UCSD-AML1 (cell line): ENCODE measurements at regions not wholly inside any gene's neighbourhood (a gene's known extent, or its start where the extent isn't known, plus 50 kb on each side); places are given as distances from the start of the nearest gene placed in this dataset.

ENCODE experiments used
- DNase-seq: peaks from one replicate; lab custom pipeline; 2025; ENCODE audit not compliant: unreplicated experiment; lab: John Stamatoyannopoulos, UW

- no peak for DNase-seq
Observed at GRCh38 chr2:198374375-198375082, 570.1 kb downstream of the PLCL1 start.

DNA sequence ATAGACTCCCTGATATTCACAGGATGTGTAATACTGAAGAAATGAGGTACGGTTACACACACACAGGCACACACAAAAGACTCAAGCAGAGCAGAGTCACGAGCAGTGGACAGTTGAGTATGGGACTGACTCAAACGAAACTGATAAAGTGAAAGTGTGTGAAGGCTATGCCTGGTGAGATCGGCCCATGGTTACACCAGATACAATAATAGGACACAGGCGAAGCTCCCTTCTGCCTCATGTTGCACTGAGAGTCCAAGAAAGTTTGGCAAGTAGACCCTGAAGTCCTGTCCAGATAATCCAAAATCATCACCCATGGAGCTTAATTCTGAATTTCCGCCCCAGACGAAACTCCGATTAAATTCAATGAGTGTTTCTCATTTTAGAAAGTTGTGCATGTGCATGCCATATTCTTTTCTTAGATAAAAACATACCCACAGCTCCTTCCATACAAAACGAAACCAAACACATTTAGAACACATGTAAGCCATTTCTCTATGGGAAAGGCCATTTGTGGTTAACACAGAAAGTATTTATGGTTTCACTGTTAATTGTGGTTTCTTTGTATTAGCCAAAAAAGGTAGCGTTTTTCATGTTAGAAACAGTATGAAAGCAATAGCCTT, 567.6 kb downstream of the PLCL1 start:
- no peak for DNase-seq

DNA sequence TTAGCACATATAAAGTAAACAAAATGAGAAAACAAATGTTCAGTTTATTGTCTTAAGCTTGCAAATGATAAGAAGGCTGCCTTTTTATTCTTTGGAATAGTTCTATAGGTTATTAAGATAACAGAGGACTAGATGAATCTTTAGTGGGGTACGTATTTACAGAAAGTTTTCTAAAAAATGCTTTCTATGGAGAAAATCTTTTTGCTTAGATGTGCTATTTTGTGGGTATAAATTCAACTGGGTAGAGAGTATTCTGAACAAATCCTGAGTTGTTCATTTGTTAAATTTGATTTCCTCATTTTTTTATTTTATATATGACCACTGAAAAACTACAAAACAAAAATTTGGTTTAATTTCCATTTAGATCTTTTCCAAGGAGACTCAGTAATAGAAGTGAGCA, 566.9 kb downstream of the PLCL1 start:
- no peak for DNase-seq

- DNase-seq, result no peak
Observed at GRCh38 chr2:198368089-198368488, 563.7 kb downstream of the PLCL1 start.

- DNase-seq, result no peak
Observed at GRCh38 chr2:198362740-198363139, 558.3 kb downstream of the PLCL1 start.

- no peak for DNase-seq
Observed at GRCh38 chr2:198359308-198359707, 554.9 kb downstream of the PLCL1 start.

- no peak for DNase-seq
Observed at GRCh38 chr2:198356157-198356556, 551.8 kb downstream of the PLCL1 start.

- no peak for DNase-seq
Observed at GRCh38 chr2:198351647-198352046, 547.3 kb downstream of the PLCL1 start.

DNA sequence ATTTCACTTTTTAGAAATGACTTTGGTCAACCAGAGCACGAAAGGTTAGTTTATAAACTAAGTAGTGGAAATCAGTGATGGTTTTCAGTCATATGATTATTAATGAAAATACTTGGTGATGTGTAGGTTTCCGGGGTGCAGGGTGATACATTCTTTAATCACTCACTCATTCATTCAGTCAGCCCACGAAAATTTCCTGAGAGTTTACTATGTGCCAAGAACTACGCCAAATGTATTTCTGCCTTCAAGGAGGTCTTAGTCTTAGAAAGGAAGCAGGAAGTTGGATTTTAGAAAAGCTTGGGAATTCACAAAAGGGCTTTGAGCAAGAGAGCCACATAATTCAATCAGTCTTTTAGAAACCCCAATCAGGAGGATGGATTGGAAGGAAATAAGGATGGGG, 543.6 kb downstream of the PLCL1 start:
- DNase-seq, result no peak

DNA sequence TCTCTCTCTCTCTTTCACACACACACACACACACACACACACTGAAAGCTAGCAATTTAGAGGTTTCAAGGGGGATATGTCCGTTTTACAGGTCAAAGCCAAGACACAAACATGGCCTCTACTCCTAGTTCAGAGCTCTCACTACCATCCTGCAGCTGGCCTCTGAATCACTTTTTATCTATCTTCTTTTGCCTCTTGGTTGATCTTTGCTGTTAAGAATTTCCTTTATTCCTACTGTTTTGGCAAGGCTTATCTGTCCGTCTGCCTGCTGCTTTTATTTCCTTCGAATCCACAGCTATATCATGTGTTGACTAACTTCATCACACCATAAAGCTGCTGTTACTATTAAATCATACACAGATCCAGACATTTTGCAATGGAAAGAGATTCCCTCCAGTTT, 543.0 kb downstream of the PLCL1 start:
- DNase-seq, result no peak

- DNase-seq, result no peak
Observed at GRCh38 chr2:198343471-198343870, 539.1 kb downstream of the PLCL1 start.

GRCh38 chr2:198340846-198341245, 536.5 kb downstream of the PLCL1 start:
- DNase-seq, result no peak

GRCh38 chr2:198339116-198339515, 534.7 kb downstream of the PLCL1 start:
- no peak for DNase-seq

- no peak for DNase-seq
Observed at GRCh38 chr2:198337368-198337767, 533.0 kb downstream of the PLCL1 start.

DNA sequence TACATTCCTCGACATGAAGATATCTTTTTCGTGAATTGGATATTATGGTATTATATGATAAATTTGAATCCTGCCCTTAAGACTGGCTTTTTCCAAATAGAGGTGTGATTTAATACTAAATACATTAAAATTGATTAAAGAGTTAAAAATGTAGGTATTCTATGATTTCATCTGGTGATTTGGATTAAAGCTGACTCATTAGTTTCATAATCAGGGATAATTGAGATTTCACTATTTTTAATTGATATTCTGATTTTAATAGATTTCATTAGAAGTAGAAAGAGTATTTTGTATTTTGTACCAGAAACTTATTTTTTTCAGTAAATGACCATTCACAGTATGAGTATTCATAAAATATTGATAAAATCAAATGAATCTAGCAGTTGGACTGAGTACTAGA, 524.1 kb downstream of the PLCL1 start:
- no peak for DNase-seq

GRCh38 chr2:198327526-198327925, 523.1 kb downstream of the PLCL1 start:
- peak; percentile 16 for DNase-seq

DNA sequence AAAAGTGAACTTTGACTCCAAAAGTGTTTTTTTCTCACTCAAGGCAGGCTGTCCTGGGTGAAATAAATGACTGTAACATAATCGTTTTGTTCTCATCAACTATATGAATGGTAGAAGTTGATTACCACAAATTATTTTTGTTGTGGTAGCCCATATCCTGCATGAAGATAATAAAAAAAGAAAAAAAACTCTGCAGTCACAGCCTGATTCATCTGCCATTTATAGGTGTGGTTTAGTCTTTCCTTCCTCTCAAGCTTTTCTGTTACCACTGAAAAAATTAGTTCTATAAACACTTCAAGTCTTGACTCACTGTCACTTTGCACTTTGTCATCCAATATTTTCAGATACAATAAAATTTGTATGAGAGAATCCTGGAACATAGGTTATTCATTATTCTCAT, 522.0 kb downstream of the PLCL1 start:
- DNase-seq, result no peak

DNA sequence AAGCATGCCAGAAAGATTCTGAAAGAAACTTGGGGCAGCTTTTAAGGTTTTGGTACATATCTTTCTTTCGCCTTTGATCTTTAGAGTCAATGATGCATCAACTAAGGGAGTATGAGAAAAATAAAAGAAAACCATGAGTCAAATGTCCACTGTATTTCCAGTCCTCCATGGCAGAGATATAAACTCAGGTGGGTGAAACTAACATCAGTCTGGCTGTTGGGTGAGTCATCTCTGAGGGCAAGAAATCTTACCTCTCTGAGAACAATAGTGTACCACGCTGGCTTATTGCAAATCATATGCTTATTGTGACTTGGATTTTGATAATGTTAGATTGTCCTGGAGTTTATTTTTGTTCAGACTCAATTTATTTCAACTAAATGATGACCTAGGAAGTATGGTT, 521.0 kb downstream of the PLCL1 start:
- no peak for DNase-seq

DNA sequence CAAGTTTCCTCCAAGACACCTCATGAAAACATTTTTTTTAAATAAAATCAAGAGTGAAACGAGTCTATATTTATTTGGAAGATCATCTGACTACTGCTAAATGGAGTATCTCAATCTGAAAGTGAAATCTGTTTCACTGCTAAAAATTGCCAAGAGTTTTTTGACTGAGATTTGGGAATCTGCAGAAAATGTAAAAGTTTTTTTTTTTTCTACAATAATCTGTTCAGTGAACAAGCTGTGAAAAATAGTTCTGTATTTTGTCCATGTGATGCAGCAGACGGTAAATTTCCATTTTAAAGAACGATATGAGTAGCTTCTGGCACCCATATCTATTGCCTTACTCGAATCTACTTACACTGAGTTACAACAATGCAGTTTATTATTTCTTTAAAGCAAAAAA, 519.7 kb downstream of the PLCL1 start:
- DNase-seq, result no peak

- no peak for DNase-seq
Observed at GRCh38 chr2:198322275-198322674, 517.9 kb downstream of the PLCL1 start.

GRCh38 chr2:198321522-198322088, 517.2 kb downstream of the PLCL1 start:
- DNase-seq, result no peak

- no peak for DNase-seq
Observed at GRCh38 chr2:198316852-198317396, 512.5 kb downstream of the PLCL1 start.
